ENCODE measurements at regions not wholly inside any gene's neighbourhood (a gene's known extent, or its start where the extent isn't known, plus 50 kb on each side); places are given as distances from the start of the nearest gene placed in this dataset.

DNA sequence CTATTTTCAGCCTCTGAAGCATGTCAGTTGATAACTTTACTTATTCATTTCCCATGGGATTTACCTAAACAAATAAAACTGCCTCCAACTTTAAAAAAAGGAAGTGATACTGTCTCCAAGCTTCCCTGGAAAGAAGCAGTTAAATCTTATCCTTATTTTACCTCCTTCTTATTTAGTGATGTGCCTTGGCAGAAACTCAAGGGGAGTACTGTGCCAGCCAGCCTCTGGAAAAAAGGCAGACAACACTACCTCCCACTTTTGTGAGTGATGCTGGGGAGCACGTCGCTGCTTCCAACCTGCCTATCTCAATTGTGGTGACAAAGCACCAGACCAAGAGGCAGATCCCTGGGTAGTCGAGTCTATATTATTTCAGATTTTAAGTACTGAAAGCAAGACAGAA, 765.6 kb downstream of the DIAPH3 start:
- TF ChIP-seq, protein P1, sequence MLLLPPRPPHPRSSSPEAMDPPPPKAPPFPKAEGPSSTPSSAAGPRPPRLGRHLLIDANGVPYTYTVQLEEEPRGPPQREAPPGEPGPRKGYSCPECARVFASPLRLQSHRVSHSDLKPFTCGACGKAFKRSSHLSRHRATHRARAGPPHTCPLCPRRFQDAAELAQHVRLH (tag by site-specific recombination; IDR thresholded peaks at IDR 0.05) = no peak
- TF ChIP-seq ZNF416 (tag by site-specific recombination; IDR thresholded peaks at IDR 0.05) (no peak), ZNF23 (tag by site-specific recombination; IDR thresholded peaks at IDR 0.05; ENCODE audit: borderline replicate concordance) (no peak)
- TF ChIP-seq, protein P2, sequence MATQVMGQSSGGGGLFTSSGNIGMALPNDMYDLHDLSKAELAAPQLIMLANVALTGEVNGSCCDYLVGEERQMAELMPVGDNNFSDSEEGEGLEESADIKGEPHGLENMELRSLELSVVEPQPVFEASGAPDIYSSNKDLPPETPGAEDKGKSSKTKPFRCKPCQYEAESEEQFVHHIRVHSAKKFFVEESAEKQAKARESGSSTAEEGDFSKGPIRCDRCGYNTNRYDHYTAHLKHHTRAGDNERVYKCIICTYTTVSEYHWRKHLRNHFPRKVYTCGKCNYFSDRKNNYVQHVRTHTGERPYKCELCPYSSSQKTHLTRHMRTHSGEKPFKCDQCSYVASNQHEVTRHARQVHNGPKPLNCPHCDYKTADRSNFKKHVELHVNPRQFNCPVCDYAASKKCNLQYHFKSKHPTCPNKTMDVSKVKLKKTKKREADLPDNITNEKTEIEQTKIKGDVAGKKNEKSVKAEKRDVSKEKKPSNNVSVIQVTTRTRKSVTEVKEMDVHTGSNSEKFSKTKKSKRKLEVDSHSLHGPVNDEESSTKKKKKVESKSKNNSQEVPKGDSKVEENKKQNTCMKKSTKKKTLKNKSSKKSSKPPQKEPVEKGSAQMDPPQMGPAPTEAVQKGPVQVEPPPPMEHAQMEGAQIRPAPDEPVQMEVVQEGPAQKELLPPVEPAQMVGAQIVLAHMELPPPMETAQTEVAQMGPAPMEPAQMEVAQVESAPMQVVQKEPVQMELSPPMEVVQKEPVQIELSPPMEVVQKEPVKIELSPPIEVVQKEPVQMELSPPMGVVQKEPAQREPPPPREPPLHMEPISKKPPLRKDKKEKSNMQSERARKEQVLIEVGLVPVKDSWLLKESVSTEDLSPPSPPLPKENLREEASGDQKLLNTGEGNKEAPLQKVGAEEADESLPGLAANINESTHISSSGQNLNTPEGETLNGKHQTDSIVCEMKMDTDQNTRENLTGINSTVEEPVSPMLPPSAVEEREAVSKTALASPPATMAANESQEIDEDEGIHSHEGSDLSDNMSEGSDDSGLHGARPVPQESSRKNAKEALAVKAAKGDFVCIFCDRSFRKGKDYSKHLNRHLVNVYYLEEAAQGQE (tag by site-specific recombination; IDR thresholded peaks at IDR 0.05) = no peak

Data from HEK293 (cell line).